T-helper 2 cell (primary cell): ENCODE measurements at regions not wholly inside any gene's neighbourhood (a gene's known extent, or its start where the extent isn't known, plus 50 kb on each side); places are given as distances from the start of the nearest gene placed in this dataset.

Experiments used
- DNase-seq, 5 experiments: peaks; one replicate each; pipeline versions ENCODE4 v3.0.0 to v3.0.0-alpha.2; 2012 to 2022

DNA sequence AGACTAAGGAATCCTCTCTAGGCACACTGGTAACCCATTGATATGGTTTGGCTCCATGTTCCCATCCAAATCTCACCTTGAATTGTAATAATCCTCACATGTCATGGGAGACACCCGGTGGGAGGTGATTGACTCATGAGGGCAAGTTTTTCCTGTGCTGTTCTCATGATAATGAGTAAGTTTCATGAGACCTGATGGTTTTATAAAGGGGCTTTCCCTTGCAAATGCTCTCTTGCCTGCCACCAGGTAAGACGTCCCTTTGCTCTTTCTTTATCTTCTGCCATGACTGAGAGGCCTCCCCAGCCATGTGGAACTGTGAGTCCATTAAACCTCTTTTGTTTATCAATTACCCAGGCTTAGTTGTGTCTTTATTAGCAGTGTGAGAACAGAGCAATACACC lies 81.4 kb upstream of the GPC6 start:
- no peak for DNase-seq

DNA sequence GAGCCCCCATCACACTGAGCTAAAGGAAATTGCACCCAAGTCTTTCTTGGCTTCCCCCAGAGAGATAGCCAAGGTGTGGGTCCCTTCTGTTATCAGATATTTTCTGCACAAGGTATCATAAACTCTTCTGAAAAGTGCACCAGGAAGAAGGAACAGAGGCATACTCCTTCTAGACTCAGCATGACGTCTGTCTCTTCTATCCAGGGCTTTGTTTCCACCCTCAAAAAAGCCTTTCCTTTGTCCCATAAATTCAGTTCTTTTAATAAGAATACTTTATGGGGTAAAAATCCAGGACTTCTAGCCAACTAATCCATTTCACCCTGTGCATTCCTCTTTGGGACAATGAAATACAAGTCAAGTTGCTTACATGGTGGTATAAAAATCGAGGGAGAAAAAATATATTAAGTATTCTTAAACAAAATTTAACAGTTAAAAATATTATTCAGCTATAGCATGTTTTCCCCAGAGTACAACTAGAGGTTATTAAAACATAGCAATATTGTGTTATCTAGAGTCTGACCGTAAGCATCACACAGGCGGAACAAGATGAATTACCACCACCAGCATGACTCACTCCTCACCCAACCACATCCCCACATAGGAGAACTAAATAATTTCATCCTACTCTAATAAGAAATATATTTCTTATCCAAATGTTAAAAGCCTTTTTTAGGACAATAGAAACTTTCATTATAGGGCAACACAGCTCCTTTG lies 79.9 kb upstream of the GPC6 start:
- DNase-seq: no peak

DNA sequence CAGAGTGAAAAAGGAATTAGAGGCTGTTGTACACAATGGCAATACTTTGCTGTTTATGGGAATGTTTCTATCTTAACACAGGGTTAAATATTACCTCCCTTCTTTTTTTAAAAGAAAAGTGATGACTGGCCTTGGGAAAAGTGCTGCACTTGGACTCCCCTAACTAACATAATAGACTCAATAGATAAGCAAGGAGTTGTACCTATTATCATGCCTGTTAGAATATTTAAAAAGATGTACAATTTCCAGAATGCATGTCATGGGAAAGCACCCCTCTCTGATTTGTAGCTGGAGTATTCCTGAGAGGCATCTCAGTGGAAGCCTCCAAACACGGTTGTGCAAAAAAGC lies 79.3 kb upstream of the GPC6 start:
- no peak for DNase-seq

DNA sequence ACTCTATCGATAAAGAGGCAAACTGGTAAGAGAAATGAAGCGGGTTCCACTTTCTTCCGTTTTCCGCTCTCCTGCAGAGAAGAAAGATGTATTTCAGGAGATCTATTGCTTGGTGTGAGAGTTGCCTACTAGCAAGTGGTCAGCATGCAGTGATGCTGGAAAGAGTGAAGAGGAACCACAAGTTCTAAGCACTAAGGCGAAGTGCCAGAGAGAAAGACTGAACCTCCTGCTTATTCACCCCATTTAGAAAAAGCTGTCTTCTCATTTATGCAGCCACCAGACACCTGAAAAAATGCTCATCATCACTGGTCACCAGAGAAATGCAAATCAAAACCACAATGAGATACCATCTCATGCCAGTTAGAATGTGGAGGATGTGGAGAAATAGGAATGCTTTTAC lies 78.7 kb upstream of the GPC6 start:
- no peak for DNase-seq

DNA sequence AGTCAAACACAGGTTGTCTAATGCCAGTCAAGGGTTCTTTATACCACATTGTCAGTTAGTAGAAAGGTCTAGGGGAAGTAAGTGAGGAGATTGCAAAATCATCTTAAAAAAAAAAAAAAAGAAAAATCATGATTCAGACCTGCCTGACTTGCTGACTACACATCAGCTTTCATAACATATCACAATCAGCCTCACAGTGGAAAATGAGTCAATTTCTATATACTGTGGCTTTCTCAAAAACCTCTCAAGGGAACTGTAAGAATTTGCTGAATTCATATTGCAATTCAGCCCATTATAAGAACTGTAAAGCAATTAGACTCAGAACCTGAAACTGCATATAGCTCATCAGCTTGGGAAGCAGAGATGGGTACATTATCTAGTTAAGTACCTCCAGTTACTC lies 75.3 kb upstream of the GPC6 start:
- peak in 1 of 5 experiments; percentile 21 for DNase-seq

DNA sequence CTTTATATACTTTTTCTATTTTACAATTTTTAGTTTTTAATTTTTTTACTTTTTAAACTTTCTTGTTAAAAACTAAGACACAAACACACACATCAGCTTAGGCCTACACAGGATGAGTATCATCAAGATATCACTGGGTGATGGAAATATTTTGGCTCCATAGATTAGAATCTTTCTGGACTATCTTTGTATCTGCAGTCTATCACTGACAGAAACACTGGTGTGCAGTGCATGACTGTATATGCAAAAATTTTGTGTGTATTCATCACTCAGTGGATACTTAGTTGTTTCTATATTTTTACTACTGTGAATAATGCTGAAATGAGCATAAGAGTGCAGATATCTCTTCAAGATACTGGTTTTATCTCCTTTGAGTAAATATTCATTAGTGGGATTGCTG lies 68.0 kb upstream of the GPC6 start:
- no peak for DNase-seq

DNA sequence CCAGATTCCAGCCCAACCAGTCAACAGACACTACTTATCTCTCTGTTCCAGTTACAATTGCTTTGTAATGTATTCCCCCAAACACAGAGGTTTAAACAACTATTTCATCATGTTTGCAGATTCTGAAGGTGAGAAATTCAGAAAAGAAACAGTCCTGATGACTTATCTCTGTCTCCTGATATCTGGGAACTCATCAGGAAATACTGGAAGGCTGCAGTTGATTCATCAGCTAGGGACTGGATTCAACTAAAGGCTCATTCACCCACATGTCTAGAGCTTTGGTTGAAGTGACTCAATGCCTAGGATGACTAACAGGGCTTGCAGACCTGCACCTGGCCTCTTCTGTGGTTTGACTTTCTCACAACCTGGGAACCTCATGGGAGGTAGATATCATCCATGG lies 56.6 kb upstream of the GPC6 start:
- no peak for DNase-seq

DNA sequence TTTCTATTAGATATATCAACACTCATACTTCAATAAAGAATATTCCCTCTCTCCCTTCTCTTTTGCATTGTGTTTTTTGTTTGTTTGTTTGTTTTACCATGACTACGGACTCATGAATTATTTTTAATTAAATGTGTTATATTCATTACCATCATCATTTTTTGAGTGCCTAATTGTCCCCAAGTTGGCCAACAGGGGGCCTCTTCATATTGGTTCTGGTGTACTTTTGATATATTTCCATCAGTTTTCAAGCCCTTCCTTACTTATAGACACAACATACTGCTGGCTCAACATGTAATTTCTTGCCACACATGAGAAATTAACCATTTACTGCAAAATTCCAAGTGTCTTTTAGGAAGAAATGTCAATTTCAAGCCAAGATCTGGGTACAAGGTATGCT lies 54.5 kb upstream of the GPC6 start:
- DNase-seq: no peak

DNA sequence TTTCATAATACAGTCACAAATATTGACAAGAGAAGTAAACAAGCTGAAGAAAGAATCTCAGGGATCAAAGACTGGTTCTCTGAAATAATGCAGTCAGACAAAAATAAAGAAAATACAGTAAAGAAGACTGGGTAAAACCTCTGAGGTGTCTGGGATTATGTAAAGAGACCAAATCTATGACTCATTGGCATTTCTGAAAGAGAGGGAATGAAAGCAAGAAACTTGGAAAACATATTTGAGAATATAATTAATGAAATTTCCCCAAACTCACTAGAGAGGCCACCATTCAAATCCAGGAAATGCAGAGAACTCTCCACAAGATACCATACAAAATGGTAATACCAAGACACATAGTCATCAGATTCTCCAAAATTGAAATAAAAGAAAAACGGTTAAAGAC lies 53.0 kb upstream of the GPC6 start:
- DNase-seq: no peak

DNA sequence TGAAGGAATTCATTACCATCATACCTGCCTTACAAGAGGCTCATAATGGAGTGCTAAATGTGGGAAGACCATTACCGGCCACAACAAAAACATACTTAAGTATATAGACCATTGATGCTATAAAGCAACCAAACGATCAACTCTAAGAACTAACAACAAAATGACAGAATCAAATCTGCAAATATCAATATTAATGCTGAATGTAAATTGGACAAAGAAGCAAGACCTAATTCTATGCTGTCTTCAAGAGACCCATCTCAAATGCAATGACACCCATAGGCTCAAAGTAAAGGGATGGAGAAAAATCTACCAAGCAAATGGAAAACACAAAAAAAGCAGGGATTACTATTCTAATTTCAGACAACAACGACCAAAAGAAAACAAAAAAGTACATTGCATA lies 52.3 kb upstream of the GPC6 start:
- no peak for DNase-seq
